ENCODE measurements at regions not wholly inside any gene's neighbourhood (a gene's known extent, or its start where the extent isn't known, plus 50 kb on each side); places are given as distances from the start of the nearest gene placed in this dataset.

DNA sequence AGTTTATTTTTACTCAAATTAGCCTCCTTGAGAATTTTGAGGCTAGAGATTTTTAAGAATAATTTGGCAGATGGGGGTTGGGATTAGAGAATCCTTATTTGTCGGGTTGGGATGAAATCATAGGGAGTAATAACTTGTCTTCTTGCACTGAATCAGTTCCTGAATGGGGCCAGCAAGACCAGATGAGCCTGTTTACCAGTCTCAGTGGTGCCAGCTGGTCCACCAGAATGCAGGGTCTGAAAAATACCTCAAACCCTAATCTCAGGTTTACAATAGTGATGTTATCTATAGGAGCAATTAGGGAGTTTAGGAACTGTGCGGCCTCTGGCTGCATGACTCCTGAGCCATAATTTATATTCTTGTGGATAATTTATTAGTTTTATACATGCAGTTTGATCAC lies 705.9 kb upstream of the AGA start:
- TF ChIP-seq, protein P1, sequence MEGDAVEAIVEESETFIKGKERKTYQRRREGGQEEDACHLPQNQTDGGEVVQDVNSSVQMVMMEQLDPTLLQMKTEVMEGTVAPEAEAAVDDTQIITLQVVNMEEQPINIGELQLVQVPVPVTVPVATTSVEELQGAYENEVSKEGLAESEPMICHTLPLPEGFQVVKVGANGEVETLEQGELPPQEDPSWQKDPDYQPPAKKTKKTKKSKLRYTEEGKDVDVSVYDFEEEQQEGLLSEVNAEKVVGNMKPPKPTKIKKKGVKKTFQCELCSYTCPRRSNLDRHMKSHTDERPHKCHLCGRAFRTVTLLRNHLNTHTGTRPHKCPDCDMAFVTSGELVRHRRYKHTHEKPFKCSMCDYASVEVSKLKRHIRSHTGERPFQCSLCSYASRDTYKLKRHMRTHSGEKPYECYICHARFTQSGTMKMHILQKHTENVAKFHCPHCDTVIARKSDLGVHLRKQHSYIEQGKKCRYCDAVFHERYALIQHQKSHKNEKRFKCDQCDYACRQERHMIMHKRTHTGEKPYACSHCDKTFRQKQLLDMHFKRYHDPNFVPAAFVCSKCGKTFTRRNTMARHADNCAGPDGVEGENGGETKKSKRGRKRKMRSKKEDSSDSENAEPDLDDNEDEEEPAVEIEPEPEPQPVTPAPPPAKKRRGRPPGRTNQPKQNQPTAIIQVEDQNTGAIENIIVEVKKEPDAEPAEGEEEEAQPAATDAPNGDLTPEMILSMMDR (IDR thresholded peaks at IDR 0.05), result no peak
- no peak for TF ChIP-seq POLR2A (IDR thresholded peaks at IDR 0.05)
